GM12865 (cell line): ENCODE measurements at regions not wholly inside any gene's neighbourhood (a gene's known extent, or its start where the extent isn't known, plus 50 kb on each side); places are given as distances from the start of the nearest gene placed in this dataset.

Source experiments
- DNase-seq: peaks from one replicate; pipeline ENCODE4 v3.0.0; 2010; ENCODE audit warnings: low read depth
- H3K4me3 ChIP-seq: 2 replicates; pipeline ENCODE4 v1.5.1; 2011; ENCODE audit warnings: mild to moderate bottlenecking, low read depth, low read length, control low read depth
- TF ChIP-seq, protein P1 (sequence below): IDR thresholded peaks from 2 replicates; pipeline ENCODE4 v1.5.1; 2011; ENCODE audit warnings: low read length, control low read depth, low read depth, inconsistent platforms; ENCODE audit not compliant: insufficient read depth; ENCODE audit errors: missing control alignments

DNA sequence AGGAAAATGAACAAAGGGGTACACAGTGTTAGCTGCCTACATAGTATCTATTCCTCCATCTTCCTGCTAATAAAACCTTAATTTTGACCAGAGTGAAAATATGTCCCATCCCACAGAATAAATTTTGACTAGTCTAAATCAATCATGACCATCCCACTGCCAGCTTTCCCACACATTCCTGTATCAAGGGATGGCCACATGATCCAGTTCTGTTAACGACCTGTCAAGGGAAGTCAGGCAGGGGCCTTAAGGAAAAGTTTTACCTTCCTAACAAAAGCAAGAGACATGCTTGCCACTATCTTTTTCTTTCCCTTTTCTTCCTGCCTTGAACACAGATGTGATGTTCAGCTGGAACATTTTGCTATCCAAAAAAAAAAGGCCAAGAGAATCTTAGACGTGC, 185.0 kb upstream of the CHAC2 start:
- TF ChIP-seq, protein P1, sequence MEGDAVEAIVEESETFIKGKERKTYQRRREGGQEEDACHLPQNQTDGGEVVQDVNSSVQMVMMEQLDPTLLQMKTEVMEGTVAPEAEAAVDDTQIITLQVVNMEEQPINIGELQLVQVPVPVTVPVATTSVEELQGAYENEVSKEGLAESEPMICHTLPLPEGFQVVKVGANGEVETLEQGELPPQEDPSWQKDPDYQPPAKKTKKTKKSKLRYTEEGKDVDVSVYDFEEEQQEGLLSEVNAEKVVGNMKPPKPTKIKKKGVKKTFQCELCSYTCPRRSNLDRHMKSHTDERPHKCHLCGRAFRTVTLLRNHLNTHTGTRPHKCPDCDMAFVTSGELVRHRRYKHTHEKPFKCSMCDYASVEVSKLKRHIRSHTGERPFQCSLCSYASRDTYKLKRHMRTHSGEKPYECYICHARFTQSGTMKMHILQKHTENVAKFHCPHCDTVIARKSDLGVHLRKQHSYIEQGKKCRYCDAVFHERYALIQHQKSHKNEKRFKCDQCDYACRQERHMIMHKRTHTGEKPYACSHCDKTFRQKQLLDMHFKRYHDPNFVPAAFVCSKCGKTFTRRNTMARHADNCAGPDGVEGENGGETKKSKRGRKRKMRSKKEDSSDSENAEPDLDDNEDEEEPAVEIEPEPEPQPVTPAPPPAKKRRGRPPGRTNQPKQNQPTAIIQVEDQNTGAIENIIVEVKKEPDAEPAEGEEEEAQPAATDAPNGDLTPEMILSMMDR: no peak
- DNase-seq: no peak
- no peak overlapping the region for H3K4me3 ChIP-seq

DNA sequence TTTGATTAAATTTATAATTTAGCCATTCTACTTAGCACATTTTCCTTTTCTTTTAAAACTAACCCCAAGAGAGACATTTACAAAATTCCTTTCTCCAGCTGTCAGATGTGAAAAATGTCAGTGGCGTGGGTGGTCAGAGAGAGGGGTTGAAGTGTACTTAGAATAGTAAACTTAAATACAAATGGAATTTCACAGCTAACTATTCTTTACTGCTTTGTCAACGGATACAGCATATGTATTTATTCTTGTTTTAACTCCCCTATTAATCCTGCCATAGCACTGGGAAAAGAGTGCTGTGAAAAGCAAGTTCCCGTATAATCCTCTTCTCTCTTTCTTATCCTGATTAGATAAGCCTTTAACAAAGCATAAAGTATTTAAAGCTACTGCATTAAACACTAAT, 191.4 kb upstream of the CHAC2 start:
- H3K4me3 ChIP-seq: no peak overlapping the region
- TF ChIP-seq, protein P1: no peak
- no peak for DNase-seq

DNA sequence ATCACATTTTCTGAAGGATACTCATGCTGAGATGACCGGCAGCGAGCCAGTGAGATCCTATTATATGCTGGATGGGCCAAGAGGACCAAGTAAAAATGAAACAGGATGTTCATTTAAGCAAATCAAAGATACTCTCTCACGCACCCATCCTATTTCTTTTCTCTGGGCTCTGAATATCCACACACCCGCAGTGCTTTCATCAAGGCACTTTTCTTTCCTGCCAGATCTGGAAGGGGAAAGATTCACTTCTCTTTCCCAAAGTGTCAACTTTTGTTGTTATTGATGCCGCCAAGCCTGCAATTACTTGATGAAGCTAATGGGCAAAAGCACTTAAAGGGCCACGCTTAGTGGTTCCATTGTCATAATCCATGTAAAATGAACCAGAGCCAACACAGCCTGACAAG, 191.9 kb upstream of the CHAC2 start:
- H3K4me3 ChIP-seq: no peak overlapping the region
- TF ChIP-seq, protein P1: no peak
- DNase-seq: no peak

DNA sequence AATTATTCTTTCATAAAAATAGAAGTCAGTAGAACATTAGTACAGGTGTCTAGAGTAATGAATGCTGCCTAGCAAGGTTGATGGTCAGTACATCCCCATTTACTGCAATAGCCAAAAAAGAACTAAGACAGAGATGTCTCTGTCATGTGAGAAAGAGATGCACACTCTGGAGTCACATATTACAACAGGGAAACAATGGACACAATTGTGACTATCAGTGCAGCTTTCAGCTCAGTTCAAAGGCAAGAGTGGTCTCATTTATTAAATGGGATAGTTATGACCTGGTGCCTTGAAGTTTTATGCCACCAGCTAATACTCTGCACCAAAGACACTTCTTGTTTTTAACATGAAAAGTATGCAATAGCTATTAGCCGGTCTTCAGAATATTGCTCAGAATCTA, 194.9 kb upstream of the CHAC2 start:
- TF ChIP-seq, protein P1: no peak
- DNase-seq: no peak
- no peak overlapping the region for H3K4me3 ChIP-seq

DNA sequence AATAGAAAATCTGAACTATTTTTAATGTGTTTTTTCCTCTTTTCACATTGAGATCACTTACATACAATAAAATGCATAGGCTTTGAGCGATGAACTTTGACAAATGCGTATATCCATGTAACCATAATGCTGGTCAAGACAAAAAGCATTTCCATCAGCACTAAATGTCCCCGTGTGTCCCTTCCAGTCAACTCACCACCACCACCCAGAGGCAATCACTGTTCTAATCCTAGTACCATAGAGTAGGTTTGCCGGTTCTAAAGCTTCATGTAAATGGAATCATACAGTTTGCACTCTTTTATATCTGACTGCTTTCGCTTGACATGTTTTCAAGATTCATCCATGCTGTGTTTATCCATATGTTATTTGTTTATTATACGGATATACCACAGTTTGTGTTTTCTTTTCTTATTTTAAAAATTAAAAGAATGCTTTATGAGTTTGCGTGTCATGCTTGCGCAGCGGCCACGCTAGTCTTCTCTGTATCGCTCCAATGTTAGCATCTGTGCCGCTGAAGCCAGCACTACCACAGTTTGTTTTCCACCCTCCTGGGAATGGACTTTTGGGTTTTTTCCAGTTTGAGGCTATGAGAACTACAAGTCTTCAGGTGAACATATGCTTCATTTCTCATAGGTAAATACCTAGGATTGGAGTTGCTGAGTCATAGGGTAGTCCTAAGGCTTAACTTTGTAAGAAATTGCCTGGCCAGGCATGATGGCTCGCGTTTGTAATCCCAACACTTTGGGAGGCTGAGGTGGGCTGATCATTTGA, 197.5 kb upstream of the CHAC2 start:
- DNase-seq: no peak
- TF ChIP-seq, protein P1: no peak
- H3K4me3 ChIP-seq: no peak overlapping the region

DNA sequence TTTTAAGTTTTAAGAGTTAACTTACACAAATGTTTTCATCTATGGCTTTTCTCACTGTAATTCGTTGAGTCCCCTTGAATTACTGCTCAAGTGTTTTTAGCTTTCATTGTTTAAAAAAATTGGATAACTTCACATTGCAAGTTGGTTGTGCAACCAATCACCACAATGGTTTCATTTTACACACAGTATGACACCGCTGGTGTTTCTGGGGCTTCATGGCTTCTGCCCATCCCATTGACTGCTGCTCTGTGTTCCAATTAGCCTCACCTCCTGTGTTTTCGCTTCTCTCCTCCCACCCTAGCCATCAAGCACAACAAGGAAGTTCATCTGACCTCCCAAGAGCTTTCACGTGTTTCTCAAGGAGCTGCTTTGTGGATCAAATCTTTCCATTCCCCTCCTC, 199.1 kb upstream of the CHAC2 start:
- TF ChIP-seq, protein P1: no peak
- DNase-seq: peak; percentile 8
- H3K4me3 ChIP-seq: no peak overlapping the region

DNA sequence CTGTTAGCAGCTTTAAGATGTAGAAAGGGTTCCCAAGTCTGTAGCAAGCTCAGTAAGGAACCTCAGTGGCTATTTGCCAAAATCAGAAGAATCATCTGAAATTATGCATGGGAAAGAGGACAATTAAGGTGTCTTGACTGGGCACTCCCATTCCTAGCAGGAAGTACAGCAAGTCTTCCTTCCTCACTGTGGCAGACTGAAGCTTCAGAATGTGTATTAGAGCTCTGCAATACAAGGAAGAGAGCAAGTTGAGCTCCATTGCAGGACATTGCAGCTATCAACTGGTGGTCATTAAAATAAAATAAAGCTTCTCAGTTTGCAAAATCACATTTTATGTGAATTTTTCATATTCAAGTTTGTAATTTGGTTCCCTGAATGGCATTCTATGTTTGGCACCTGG, 200.5 kb upstream of the CHAC2 start:
- TF ChIP-seq, protein P1: no peak
- no peak for DNase-seq
- no peak overlapping the region for H3K4me3 ChIP-seq
